ENCODE measurements at regions not wholly inside any gene's neighbourhood (a gene's known extent, or its start where the extent isn't known, plus 50 kb on each side); places are given as distances from the start of the nearest gene placed in this dataset.
A peak's percentile ranks its signal among the peaks of the same experiment; 100 is the strongest.

DNA sequence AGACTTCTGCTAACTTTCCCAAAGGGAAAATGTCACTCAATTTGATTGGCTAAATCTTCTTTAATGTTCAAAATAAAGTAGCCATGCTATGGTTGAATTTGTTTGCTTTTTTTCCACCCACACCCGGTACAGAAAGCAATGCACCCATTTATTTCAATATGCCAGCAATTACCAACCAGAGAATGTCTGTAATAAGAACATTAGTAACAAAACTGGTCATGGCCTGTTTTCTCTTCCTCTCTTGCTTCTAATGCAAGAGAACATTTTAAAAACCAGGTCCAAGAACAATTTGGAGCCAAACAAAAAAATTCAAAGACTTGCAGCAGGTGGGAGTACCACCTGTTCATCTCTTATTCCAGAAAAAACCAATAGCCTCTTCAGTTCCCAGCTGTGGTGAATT, 1108.8 kb upstream of the PCDH20 start:
- TF ChIP-seq, protein P1, sequence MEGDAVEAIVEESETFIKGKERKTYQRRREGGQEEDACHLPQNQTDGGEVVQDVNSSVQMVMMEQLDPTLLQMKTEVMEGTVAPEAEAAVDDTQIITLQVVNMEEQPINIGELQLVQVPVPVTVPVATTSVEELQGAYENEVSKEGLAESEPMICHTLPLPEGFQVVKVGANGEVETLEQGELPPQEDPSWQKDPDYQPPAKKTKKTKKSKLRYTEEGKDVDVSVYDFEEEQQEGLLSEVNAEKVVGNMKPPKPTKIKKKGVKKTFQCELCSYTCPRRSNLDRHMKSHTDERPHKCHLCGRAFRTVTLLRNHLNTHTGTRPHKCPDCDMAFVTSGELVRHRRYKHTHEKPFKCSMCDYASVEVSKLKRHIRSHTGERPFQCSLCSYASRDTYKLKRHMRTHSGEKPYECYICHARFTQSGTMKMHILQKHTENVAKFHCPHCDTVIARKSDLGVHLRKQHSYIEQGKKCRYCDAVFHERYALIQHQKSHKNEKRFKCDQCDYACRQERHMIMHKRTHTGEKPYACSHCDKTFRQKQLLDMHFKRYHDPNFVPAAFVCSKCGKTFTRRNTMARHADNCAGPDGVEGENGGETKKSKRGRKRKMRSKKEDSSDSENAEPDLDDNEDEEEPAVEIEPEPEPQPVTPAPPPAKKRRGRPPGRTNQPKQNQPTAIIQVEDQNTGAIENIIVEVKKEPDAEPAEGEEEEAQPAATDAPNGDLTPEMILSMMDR (IDR thresholded peaks at IDR 0.05), result no peak
- Mint-ChIP-seq H3K27ac (no peak overlapping the region), H3K27me3 (ENCODE audit: low read depth, poor library complexity) (peaks cover 2% of the 10 kb centered on the region)

DNA sequence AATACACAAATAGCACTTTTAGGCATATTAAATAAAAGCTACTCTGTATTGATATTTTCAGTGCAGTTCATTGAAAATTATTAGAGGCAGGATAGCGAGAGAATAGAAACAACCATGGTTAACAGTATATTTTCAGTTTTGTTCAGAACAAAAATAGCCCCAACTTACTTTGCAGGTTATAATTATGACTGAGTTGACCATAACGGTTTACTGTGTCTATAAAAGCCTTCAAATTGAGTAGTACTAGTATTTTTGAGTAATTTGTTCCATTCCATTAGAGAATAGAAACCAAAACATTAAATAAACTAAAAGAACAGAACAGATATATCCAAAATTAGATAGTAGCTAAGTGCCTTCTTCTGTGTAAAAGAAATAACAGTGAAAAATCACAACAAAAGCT, 1108.4 kb upstream of the PCDH20 start:
- Mint-ChIP-seq H3K27ac (no peak overlapping the region), H3K27me3 (ENCODE audit: low read depth, poor library complexity) (peaks cover 2% of the 10 kb centered on the region), H3K4me1 (peaks cover 5% of the 10 kb centered on the region), H3K36me3 (ENCODE audit: low read depth) (no peaks in the 10 kb centered on the region), H3K4me3 (no peak overlapping the region), H3K9me3 (no peaks in the 10 kb centered on the region)
- TF ChIP-seq, protein P1 (IDR thresholded peaks at IDR 0.05), result no peak
- no peak for DNase-seq

More for the DNA sequence above, 1108.8 kb upstream of the PCDH20 start:
- Mint-ChIP-seq H3K36me3 (ENCODE audit: low read depth) (no peaks in the 10 kb centered on the region), H3K4me3 (no peak overlapping the region), H3K9me3 (no peaks in the 10 kb centered on the region), H3K4me1 (peaks cover 5% of the 10 kb centered on the region)
- DNase-seq, result no peak

DNA sequence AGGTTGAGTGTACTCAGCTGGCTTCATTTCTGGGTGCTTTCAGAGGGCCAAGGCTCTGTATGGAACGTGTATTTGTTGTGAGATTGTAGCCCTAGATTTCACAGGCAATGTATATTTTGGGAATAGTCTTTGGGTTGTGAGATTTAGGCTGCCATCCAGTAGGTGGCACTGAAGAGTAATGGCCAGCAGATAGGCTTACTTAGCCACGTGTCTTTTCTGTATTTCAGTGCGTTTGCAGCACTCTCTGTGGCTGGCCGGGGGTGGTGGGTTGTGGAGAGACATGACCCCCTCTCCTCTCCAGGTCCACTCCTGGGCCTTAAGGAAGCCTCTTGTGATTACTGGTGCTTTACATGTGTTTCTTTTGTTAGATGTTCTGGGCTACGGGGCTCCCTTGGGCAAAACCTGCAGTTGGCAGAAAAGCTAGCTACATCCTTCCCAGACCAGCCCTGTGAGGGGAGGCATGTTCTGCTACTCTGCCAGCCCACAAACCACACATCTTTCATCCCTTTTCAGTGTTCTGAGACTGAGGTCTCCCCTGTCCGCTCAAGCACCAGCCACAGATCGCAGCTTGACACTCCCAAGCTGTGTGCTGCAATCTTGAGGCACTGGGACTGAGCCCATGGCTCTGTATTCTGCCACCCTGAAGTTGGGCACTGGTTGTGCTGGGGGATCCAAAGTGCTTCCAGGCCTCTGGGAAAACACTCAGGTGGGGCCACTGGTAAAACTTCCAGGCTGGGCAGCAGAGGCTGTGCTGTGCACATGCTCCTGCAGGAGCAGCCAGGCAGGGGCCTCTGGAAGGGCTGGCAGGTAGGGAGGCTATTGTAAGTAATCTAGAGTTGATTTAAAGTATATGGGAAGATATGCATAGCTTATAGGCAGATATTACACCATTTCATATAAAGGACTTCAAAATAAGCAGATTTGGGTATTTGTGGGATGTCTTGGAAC, 1096.8 kb upstream of the PCDH20 start:
- no peaks in the 10 kb centered on the region for H3K36me3 Mint-ChIP-seq (ENCODE audit: low read depth)
- H3K9me3 Mint-ChIP-seq, result no peaks in the 10 kb centered on the region
- peak; percentile 49 for DNase-seq
- no peaks in the 10 kb centered on the region for H3K4me1 Mint-ChIP-seq
- no peak overlapping the region for H3K4me3 Mint-ChIP-seq
- H3K27ac Mint-ChIP-seq, result no peak overlapping the region
- no peaks in the 10 kb centered on the region for H3K27me3 Mint-ChIP-seq (ENCODE audit: low read depth, poor library complexity)
- TF ChIP-seq, protein P1 (IDR thresholded peaks at IDR 0.05), result peak; percentile 72

DNA sequence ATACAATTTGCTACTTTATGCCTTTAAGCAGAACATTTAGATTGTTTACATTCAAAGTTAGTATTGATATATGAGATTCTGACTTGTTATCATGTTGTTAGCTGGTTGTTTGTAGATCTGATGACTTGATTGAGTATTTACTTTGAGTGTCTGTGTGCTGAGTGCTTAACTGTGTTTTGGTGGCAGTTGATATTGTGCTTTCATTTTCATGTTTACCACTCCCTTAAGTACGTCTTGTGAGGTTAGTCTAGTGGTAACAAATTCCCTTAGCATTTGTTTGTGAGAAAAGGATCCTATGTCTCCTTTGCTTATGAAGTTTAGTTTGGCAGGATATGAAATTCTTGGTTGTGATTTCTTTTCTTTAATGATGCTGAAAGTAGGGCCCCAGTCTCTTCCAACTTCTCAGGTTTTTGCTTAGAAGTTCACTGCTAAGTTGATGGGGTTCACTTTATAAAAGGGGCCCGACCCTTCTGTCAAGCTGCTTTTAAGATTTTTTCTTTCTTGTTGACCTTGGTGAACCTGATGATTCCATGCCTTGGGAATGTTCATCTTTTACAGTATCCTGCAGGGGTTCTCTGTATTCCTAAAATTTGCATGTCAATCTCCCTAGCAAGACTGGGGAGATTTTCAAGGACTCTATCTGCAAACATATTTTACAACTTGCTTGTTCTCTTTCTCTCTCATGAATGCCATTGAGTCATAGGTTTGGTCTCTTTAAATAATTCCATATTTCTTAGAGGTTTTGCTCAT, 1095.4 kb upstream of the PCDH20 start:
- Mint-ChIP-seq H3K27me3 (ENCODE audit: low read depth, poor library complexity) (no peaks in the 10 kb centered on the region), H3K27ac (no peak overlapping the region)

DNA sequence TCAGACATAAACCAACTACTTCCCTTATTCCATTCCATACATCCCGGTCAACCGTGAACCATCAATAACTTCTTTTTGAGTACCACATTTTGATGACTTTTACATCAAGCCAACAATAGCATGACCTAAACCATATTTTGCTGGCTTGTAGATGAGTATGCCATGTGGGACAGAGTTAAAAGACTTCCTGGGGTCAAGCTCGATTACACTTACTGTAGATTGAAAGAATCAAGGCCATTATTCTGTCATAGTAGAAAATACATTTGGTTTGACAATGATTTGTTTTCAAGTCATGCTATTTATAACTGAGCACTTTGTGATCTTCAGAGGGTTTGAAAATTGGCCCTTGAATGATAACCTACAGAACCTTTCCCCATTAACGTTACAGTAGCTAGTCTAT, 1086.9 kb upstream of the PCDH20 start:
- Mint-ChIP-seq H3K9me3 (no peaks in the 10 kb centered on the region), H3K27ac (no peak overlapping the region), H3K4me1 (no peaks in the 10 kb centered on the region), H3K36me3 (ENCODE audit: low read depth) (no peaks in the 10 kb centered on the region), H3K27me3 (ENCODE audit: low read depth, poor library complexity) (no peaks in the 10 kb centered on the region), H3K4me3 (no peak overlapping the region)
- TF ChIP-seq, protein P1 (IDR thresholded peaks at IDR 0.05), result no peak
- DNase-seq, result no peak

More for the DNA sequence above, 1095.4 kb upstream of the PCDH20 start:
- no peak for DNase-seq
- TF ChIP-seq, protein P1 (IDR thresholded peaks at IDR 0.05), result no peak
- Mint-ChIP-seq H3K36me3 (ENCODE audit: low read depth) (no peaks in the 10 kb centered on the region), H3K9me3 (no peaks in the 10 kb centered on the region), H3K4me1 (no peaks in the 10 kb centered on the region), H3K4me3 (no peak overlapping the region)
